NCI-H1436 (cell line): ENCODE measurements at regions not wholly inside any gene's neighbourhood (a gene's known extent, or its start where the extent isn't known, plus 50 kb on each side); places are given as distances from the start of the nearest gene placed in this dataset.
"Not testable (repeated sequence)": the region's sequence is repeated elsewhere in the genome, so short reads cannot be mapped to it uniquely, and the experiment has no call there.

ENCODE experiments used
- DNase-seq: peaks from one replicate; lab custom pipeline; 2025; lab: John Stamatoyannopoulos, UW

DNA sequence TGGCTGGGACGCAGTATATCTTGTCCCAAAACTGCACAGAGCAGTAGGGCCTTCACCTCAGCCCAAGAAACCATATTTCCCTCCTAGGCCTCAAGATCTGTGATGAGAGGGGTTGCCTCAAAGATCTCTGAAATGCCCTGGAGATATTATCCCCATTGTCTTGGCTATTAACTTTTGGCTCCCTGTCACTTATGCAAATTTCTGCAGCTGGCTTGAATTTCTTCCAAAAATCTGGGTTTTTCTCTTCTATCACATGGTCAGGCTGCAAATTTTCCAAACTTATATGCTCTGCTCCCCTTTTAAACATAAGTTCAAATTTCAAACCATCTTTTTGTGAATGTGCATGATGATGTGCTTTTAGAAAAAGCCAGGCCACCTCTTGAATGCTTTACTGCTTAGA, 809.2 kb upstream of the CDH18 start:
- DNase-seq, result not testable (repeated sequence)

DNA sequence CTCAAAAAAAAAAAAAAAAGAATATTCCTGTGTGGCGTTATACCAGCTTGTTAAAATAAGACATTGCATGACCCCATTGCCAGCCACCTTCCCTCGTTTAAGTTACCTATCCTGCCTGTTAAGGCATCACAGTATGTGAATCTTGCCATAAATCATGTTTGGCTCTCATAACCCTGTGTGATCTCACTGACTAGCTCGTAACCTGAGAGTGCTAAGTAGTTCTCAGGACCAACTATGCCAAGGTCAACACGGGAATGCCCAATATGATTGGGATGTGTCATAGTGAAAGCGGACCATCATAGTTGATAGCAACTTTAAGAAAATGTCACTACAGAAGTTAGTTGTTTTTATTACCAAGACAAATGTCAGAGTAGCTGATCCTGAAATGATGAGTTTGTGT, 796.8 kb upstream of the CDH18 start:
- not testable (repeated sequence) for DNase-seq

DNA sequence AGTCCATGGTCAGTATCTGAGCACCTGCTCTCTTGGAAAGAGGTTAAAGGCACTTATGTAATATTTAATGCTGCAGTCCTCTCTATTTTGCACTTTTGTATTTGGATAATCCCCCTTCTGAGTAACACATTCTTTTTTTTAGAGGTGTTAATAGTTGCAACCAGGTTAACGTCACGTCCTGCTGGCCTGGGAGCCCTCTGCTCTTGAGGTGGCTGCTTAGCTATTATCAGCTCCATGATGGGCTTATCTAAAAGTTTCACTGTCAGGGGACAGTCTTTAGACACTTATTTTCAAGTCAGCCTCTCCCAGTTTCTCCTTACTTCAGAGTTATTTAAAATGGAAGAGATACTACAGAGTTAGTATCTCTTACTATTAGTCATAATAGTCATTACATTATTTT, 795.5 kb upstream of the CDH18 start:
- DNase-seq, result not testable (repeated sequence)

DNA sequence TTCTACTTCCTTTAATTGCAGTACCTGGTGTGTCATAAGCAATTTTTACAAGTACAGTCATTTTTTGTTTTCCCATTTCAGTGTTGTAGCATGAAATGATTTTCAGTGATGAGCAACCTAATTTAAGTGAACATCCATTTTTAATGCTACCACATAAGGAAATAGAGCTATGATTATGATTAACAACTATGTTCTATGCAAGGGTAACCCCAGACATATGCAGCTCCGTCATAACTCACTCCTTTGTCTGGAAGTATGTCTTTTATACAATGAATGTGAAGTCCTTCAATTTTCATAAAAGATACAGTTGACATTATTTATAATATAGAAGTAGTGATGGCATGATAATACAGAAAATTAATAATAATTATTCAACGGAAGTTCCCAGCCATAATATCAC, 783.3 kb upstream of the CDH18 start:
- DNase-seq, result not testable (repeated sequence)

DNA sequence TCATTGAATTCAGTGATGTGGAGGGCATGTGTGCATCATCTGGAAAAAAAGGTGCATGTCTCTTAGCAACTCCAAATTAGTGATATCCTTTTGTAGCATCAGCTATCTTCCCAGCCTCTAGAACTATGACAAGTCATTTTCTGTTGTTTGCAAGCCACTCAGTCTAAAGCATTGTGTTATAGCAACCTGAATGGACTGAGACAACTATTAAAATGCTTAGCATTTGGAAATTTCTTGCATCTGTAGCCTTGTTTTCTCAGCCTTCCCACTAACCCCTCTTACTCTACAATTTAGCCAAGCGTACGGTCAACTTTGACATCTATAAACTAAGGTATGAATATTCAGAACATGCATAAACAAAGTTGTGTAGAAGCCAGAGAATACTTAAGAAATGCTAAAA, 777.1 kb upstream of the CDH18 start:
- DNase-seq, result not testable (repeated sequence)

DNA sequence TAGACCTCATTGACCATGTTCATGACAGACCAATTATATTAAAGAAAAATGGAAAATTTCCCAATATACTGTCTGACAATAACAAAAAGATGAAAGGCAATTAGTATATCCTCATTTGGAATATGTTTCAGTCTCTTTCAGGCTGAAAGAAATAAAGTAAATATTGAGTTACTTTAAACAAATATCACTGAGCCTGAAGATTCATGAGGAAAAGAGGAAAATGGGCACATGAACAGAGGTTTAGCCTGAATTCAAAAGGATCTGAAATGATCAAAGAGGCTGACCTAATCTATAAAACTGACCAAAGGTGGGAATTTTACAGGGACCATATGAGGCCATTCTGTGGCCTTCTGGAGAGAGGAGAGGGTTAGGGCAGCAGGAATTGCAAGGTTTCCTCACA, 771.5 kb upstream of the CDH18 start:
- not testable (repeated sequence) for DNase-seq

DNA sequence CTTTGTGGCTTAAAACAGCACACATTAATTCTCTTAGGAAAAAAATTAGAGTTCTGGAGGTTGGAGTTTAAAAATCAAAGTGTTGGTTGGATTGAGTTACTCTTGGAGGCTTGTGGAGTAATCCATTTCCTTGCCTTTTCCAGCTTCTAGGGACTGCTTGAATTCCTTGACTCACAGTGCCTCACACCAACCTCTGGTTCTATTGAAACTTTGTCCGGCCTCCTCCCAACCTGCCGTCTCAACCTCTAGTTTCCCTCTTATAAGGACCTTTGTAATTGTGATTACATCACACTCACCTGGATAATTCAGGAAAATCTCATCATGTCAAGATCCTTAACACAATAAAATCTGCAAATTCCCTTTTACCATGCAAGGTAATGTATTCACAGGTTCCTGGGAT, 764.2 kb upstream of the CDH18 start:
- not testable (repeated sequence) for DNase-seq

DNA sequence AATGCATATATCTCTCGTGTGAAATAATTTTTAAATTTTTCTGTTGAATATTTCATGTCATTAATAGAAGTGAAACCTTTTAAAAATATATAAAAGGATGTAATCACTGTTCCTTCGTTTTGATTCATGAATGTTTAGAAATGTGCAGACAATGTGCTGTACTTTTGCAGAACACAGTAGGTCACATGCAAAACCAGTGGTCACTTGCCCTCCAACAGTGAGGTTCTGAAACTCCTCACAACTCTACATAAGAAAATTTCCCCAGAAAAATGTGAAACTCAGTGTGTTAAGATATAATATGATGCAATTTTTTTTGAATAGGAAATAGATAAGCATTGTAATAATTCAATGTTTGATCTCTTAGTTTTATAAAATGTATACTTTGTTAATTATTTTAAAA, 747.7 kb upstream of the CDH18 start:
- not testable (repeated sequence) for DNase-seq

DNA sequence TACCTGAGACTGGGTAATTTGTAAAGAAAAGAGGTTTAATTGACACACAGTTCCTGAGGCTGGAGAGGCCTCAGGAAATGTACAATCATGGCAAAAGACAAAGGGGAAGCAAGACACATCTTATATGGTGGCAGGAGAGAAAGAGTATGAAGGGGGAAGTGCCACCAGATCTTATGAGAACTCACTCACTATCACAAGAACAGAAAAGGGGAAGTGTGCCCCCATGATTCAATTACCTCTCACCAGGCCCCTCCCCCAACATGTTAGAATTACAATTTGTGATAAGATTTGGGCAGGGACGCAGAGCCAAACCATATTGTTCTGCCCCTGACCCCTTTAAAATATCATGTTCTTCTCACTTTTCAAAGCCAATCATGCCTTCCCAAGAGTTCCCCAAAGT, 744.2 kb upstream of the CDH18 start:
- DNase-seq, result not testable (repeated sequence)

DNA sequence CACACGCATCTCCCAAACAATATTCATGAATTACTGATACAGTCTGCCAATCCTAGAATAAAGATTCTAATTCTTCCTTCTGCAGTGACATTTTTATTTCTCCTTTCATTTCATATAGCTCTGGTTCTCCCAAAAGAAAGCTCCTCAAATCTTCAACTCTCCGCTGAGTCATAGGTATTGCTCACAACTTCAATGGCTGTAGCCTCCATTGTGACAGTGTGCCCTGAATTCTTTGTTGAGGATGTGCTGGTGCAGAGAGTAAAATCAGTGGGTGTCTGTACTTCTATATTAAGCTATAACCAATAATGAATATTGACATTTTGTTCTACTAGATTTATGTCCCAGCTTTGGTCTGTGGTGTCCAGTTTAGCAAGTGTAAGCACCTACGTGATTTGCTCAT, 733.3 kb upstream of the CDH18 start:
- DNase-seq, result not testable (repeated sequence)

DNA sequence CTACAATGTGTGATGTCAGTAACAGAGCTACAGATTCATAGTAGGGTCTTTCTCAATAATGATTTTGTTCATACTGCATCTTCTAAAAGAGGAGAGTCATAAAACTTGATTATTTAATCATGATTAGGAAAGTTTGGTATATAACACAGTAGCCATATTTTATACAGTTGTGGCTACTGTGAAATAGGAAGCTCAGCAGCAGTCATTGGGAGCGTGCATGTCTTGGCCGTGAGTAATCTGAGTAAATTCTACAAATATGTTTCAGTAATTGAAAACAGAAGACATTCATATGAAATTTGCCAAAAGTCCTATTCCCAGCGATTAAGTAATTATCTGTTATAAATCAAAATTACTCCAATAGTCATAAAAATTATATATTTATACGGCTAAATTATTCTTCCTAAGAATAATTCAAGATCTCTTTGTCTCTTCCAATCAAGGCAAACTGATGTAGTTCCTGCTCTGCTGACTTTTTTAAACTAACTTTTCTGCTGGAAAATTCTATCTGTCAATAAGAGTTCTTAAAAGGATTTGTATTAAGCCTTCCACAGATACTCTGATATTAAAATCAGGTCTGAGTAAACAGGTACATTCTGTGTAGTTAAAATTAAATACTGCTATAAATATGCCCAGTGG, 723.6 kb upstream of the CDH18 start:
- DNase-seq, result not testable (repeated sequence)

DNA sequence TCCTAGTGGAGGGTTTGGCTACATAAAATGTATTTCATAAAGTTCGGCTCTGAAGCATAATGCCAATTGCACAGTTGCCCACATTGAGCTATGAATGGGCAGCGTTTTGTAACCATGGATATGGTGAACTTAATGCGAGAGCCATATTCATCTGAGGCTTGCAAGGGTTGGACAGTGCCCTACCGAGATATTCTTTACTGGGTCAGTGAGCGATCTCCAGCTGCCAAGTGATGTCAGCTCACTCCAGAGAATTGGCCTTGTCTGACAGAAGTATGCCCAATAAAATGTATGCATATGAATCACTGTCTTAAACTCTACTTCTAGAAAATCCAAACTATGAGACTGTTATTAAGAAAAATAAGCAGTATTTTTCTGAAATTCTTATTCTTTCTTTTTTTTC, 719.6 kb upstream of the CDH18 start:
- DNase-seq, result not testable (repeated sequence)

DNA sequence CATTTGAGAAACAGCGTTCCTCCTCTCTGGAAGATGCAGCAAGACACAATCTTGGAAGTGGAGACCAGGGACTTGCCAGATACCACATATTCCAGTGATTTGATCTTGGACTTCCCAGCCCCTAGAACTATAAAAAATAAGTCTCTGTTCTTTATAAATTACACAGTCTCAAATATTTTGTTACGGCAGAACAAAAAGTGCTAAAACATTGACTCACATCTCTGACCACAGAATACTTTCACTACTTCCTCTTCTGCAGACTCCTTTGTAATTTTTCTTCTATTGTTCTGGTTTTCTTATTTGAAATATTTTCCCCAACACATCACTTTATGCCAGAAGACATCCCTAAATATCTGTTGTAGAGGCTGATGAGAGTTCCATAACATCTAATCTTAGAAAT, 706.1 kb upstream of the CDH18 start:
- no peak for DNase-seq

DNA sequence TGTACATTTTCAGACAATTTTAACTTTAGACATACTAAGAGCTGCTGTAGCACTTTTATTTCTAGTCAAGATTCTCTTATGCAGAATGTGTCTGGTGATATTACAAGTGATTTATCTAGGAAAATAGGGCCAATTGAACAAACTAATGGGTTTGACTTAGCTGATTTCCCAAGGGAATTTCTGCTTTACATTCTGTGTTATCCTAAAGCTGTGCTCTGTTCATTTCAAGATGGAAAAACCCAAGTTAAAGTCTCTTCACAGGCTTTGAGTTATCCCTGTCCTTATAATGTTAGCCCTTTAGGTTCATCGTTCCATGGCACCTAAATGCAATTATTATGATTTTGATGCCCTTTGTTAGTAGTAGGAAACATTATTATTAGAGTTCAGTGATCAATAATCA, 704.9 kb upstream of the CDH18 start:
- DNase-seq, result no peak

DNA sequence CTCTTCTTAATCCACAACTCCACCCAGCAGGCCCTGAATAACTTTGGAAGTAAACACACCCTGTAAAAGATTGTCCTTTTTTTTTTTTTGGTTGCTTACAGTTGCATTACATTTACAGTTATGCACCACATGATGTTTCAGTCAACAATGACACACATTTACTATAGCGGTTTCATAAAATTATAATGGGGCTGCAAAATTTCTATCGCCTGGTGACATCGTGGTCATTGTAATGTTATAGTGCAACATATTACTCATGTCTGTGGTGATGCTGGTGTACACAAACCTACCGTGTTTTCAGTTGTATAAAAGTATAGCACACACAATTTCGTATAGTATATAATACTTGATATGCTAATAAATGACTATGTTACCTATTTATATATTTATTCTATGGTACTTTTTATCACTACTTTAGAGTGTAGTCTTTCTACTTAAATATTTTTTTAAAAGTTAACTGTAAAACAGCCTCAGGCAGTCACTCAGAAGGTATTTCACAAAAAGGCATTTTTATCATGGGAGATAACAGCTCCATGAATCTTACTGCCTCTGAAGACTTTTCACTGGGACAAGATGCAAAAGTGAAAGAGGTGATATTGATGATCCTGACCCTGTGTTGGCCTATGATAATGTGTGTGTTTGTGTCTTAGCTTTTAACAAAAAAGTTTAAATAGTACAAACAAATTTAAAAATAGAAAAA, 695.4 kb upstream of the CDH18 start:
- no peak for DNase-seq

DNA sequence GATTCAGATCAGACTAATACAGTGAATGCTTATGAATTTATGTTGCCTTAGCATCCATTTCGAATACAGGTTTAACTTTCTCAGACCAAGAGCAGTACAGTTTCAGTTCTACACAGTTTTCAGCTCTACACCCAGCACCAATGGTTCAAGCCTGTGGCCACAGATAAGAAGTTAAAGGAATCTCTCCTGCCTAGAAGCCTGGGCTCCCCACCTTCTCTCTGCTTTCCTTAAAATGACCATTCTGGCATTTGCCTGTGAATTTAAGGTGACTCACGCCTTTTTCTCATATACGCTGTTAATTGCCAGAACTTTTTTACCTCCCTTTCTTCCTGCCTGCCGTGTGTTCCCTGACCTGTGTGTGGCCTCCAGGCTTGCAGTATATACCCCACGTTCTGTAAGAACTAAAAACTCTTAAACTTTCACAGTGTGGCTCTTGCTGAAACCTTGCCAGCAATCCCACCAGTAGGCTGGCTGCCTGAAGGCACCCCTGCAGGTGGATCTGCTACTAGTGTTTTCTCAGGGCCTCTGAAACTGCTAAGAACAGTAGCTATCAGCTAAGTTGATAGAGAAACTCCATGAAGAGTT, 692.8 kb upstream of the CDH18 start:
- DNase-seq, result no peak

DNA sequence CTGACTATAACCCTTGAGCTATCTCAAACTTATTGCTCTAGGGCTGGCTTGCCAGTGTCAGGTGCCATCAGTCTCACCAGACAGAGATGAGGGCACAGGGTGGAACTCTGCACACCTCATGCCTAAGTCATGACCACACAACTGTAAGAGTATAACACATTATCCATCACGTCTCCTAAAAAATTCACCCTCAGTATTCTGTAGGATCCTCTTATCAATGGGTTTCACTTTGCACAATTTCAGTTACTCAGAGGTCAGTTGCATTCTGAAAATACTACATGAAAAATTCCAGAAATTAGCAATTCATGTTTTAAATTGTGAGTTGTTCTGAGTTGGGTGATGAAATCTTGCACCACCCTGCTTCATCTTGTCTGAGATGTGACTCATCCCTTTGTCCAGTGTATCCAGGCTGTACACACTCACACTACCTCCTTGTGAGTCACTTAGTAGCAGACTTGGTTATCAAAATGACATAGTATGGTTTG, 690.9 kb upstream of the CDH18 start:
- no peak for DNase-seq

DNA sequence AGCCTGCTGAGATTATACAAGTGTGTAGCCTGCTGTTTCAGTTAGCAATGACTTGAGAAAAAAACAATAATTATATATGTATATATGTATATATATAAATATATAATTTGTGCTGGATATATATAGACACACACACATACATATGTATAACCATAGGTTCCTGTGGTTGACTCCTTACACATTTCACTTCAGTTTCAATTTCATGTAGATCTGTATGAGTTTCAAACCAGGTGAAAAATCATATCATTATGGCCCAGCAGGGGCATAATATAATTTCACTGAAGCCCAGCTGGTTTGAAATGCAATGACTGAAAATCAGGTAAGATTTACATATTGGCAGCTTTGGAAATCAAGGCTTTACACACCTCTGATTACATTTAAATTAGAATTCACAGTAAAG, 690.4 kb upstream of the CDH18 start:
- DNase-seq, result no peak

DNA sequence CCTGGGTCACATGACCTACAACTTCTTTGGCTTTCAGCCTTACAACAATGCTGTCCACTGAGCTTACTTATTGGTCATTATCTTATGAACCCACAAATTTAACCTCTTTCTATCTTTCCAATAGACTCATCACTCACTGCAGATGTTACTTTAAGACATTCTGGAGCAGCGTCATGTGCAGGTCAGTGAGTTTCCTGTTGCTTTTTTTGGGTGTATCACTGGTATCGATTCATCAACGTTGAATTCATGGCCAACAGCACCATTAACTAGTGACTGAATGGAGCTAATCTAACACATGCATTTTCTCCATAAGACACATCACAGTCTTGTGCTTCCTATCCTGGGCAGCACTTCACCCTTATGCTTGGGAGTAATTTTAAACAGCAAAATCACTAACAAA, 672.6 kb upstream of the CDH18 start:
- DNase-seq, result no peak

DNA sequence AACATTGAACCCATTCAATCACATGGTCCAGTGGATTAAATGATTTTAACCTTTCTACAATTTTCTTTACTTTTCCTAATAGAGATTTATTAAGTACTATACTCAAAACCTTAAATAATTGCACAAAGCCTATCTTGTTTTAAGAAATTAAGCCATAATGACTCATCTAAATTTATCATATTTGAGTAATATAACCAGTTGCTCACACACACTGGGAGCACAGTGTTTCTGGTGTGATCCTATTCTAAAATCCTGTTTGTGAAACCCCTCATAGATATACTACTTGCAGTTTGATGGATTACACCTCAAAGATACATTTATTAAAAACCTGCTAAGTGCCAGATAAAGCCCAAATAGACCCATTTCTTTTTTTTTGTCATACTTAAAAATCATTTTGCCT, 668.3 kb upstream of the CDH18 start:
- DNase-seq, result no peak

DNA sequence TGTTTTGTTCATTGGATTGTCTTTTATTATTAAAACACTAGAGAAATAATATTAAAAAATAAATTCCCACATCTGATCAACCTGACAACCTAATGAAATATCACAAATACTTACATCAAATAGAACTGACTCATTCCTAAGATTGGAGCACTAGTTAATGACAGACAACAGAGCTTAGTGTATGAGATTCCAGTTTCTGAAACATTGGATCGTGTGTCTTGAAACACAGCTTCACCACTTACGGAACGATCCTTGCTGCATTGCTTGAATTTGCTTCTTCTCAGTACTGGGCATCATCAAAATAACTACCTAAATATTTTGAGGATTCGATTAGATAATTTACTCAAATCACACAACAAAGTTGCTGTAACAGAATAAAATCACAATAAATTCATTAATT, 667.2 kb upstream of the CDH18 start:
- DNase-seq, result no peak

DNA sequence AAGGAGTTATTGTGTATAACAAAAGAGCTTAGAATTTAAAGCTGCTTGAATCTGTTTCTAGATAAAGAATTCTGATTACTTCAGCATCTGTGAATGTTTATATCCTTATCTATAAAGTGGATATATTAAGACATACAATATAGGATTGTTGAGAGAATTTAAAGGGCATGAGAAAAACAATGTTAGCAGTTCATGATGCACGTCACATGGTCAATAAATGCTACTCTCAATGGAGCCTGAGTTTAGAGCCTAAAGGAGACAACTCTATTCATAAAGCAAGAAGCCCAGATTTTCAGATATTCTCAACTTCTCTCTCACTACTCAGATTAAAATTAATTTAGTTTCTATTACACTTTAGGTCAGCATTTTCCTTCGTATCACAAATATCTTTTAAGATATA, 666.7 kb upstream of the CDH18 start:
- DNase-seq, result no peak

DNA sequence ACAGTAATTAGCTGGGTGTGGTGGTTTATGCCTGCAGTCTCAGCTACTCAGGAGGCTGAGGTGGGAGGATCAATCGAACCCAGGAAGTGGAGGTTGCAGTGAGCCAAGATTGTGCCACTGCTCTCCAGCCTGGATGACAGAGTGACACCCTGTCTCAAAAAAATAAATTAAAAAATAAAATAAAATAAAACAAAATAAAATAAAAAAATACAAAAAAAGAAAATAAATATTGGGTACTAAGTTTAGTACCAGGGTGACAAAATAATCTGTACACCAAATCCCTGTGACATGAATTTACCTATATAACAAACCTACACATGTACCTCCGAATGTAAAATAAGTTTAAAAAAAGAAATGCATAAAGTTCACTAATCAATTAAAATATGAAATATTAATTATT, 666.0 kb upstream of the CDH18 start:
- no peak for DNase-seq
